ENCODE measurements at regions not wholly inside any gene's neighbourhood (a gene's known extent, or its start where the extent isn't known, plus 50 kb on each side); places are given as distances from the start of the nearest gene placed in this dataset.
"Not testable (repeated sequence)": the region's sequence is repeated elsewhere in the genome, so short reads cannot be mapped to it uniquely, and the experiment has no call there.

- DNase-seq, result no peak
These were observed 158.6 kb downstream of the ZNF664 start for GRCh38 chr12:124131659-124132058.

GRCh38 chr12:124132530-124132929 is 159.5 kb downstream of the ZNF664 start:
- no peak for DNase-seq

- DNase-seq, result no peak
These were observed 158.1 kb upstream of the RFLNA start for GRCh38 chr12:124136796-124137195.

GRCh38 chr12:124140944-124141486 is 153.9 kb upstream of the RFLNA start:
- no peak for DNase-seq

- DNase-seq, result not testable (repeated sequence)
These were observed 153.3 kb upstream of the RFLNA start for GRCh38 chr12:124141611-124142010.

GRCh38 chr12:124142395-124143035 is 152.4 kb upstream of the RFLNA start:
- DNase-seq, result no peak

GRCh38 chr12:124143726-124144125 is 151.2 kb upstream of the RFLNA start:
- DNase-seq, result no peak

- DNase-seq, result no peak
These were observed 150.2 kb upstream of the RFLNA start for GRCh38 chr12:124144531-124145194.

GRCh38 chr12:124147027-124147426 is 147.9 kb upstream of the RFLNA start:
- DNase-seq, result no peak

GRCh38 chr12:124147575-124147974 is 147.3 kb upstream of the RFLNA start:
- no peak for DNase-seq

- DNase-seq, result no peak
These were observed 146.2 kb upstream of the RFLNA start for GRCh38 chr12:124148481-124149273.

GRCh38 chr12:124149287-124149686 is 145.6 kb upstream of the RFLNA start:
- DNase-seq, result no peak

GRCh38 chr12:124150168-124150567 is 144.7 kb upstream of the RFLNA start:
- no peak for DNase-seq

- no peak for DNase-seq
These were observed 143.3 kb upstream of the RFLNA start for GRCh38 chr12:124151583-124151982.

GRCh38 chr12:124152731-124153130 is 142.2 kb upstream of the RFLNA start:
- no peak for DNase-seq

GRCh38 chr12:124153392-124153791 is 141.5 kb upstream of the RFLNA start:
- no peak for DNase-seq

GRCh38 chr12:124157406-124157805 is 137.5 kb upstream of the RFLNA start:
- DNase-seq, result no peak

- no peak for DNase-seq
These were observed 135.2 kb upstream of the RFLNA start for GRCh38 chr12:124159655-124160054.

- DNase-seq, result no peak
These were observed 134.7 kb upstream of the RFLNA start for GRCh38 chr12:124160097-124160756.

- DNase-seq, result not testable (repeated sequence)
These were observed 133.5 kb upstream of the RFLNA start for GRCh38 chr12:124161402-124161801.

GRCh38 chr12:124162151-124163110 is 132.5 kb upstream of the RFLNA start:
- DNase-seq, result no peak

GRCh38 chr12:124165695-124166094 is 129.2 kb upstream of the RFLNA start:
- DNase-seq, result no peak

Measured in NCI-H2081 treated with DMSO at 0.1 percent for 48 hours (cell line).